K562 (cell line): ENCODE measurements at regions not wholly inside any gene's neighbourhood (a gene's known extent, or its start where the extent isn't known, plus 50 kb on each side); places are given as distances from the start of the nearest gene placed in this dataset.

Experiments used
- ATAC-seq: fragments of 200-7000 bp; cut with Tn5 transposase; 3 replicates; pipeline ENCODE4 v1.9.1; 2020; ENCODE audit warnings: moderate library complexity
- BruUV-seq: library from RNA; stranded (reverse); fragments of 400-500 nt; replicated peaks from 2 replicates; lab custom pipeline; 2021; lab: Mats Ljungman, UMichigan
- CTCF ChIA-PET: fragments of 300-600 bp; formaldehyde crosslinking; extraction: SDS; loops from one replicate; lab custom pipeline; 2021; ENCODE audit warnings: low intra/inter-chr PET ratio; lab: Yijun Ruan, JAX
- POLR2A ChIA-PET: fragments of 300-600, 350-650 bp; sonication (Branson Sonifier 250); formaldehyde crosslinking; extraction: SDS; loops from one replicate; lab custom pipeline; 2021; ENCODE audit warnings: antibody characterized with exemption, inconsistent platforms; lab: Yijun Ruan, JAX
- DNase-seq, 4 experiments: peaks; one replicate each; pipeline versions ENCODE4 v3.0.0 to v3.0.0-alpha.2; 2011 to 2018; ENCODE audit warnings: low spot score in 3 of 4, mixed read lengths in 3 of 4; ENCODE audit errors: extremely low read depth in 1 of 4
- FAIRE-seq: peaks from 2 replicates; lab custom pipeline; 2011; peaks lifted over from hg19 to GRCh38; lab: Jason Lieb, UNC
- H2AFZ ChIP-seq: 2 replicates; pipeline ENCODE4 v1.6.0; 2011; ENCODE audit warnings: low read depth, low read length, control low read depth, inconsistent platforms
- H3K27ac ChIP-seq: fragments of 200-600 bp; 3 replicates; pipeline ENCODE4 v1.8.0; 2011; ENCODE audit warnings: low read depth, mild to moderate bottlenecking, control low read depth, inconsistent platforms, low read length, moderate library complexity, mixed read lengths; ENCODE audit errors: extremely low read depth
- H3K27me3 ChIP-seq, 2 experiments: fragments of 300-600 bp in 1 of 2; 2 replicates in 1 of 2; 3 replicates in 1 of 2; pipeline versions ENCODE4 v1.6.0 to v1.8.0; 2011; ENCODE audit warnings: inconsistent platforms in 2 of 2, low read length in 2 of 2, mild to moderate bottlenecking in 1 of 2, mixed read lengths in 1 of 2, moderate library complexity in 1 of 2; ENCODE audit not compliant: control insufficient read depth in 2 of 2, insufficient read depth in 2 of 2
- H3K36me3 ChIP-seq: fragments of 300-600 bp; 3 replicates; pipeline ENCODE4 v1.8.0; 2011; ENCODE audit warnings: mild to moderate bottlenecking, low read length, inconsistent platforms; ENCODE audit not compliant: control insufficient read depth, insufficient read depth
- H3K4me1 ChIP-seq, 2 experiments: fragments of 200-600 bp in 1 of 2; replicated peaks in 1 of 2; 2 replicates in 1 of 2; 3 replicates in 1 of 2; pipeline versions ENCODE4 v1.5.1 to v1.8.0; 2011; ENCODE audit warnings: inconsistent platforms in 2 of 2, low read length in 2 of 2, mild to moderate bottlenecking in 1 of 2, mixed read lengths in 1 of 2, moderate library complexity in 1 of 2; ENCODE audit not compliant: control insufficient read depth in 2 of 2, insufficient read depth in 2 of 2
- H3K4me2 ChIP-seq: 2 replicates; pipeline ENCODE4 v1.6.1; 2011; ENCODE audit warnings: low read length, control low read depth, inconsistent platforms, mixed read lengths; ENCODE audit not compliant: insufficient read depth
- H3K4me3 ChIP-seq: fragments of 200-600 bp; sonication (generic), shearing (Covaris generic); 2 replicates; pipeline ENCODE4 v1.5.1; 2016; ENCODE audit warnings: control low read depth, inconsistent platforms
- H3K79me2 ChIP-seq: fragments of 200-600 bp; 3 replicates; pipeline ENCODE4 v1.8.0; 2011; ENCODE audit warnings: low read length, inconsistent platforms; ENCODE audit not compliant: control insufficient read depth, insufficient read depth
- H3K9ac ChIP-seq, 2 experiments: 2 replicates each; pipeline versions ENCODE4 v1.6.0 to v1.6.1; 2011; ENCODE audit warnings: low read depth in 2 of 2, low read length in 2 of 2, control low read depth in 1 of 2, inconsistent platforms in 1 of 2, mild to moderate bottlenecking in 1 of 2, mixed read lengths in 1 of 2; ENCODE audit not compliant: insufficient read depth in 1 of 2
- H3K9me1 ChIP-seq: one replicate; pipeline ENCODE4 v1.6.0; 2011; ENCODE audit warnings: inconsistent platforms, mild to moderate bottlenecking, low read length, moderate library complexity; ENCODE audit not compliant: control insufficient read depth, insufficient read depth
- H3K9me3 ChIP-seq: replicated peaks from 2 replicates; pipeline ENCODE4 v1.5.1; 2011; ENCODE audit warnings: low read depth, low read length, inconsistent platforms; ENCODE audit not compliant: control insufficient read depth, insufficient read depth
- H4K20me1 ChIP-seq: replicated peaks from 2 replicates; pipeline ENCODE4 v1.6.1; 2011; ENCODE audit warnings: low read length, inconsistent platforms, mixed read lengths; ENCODE audit not compliant: control insufficient read depth, insufficient read depth
- MGA ChIP-seq: fragments of 450-650 bp; IDR thresholded peaks from 2 replicates; pipeline ENCODE4 v1.6.1; 2016; ENCODE audit warnings: mild to moderate bottlenecking, moderate library complexity
- TCF7L2 ChIP-seq: fragments of 150-350 bp; IDR thresholded peaks from 2 replicates; pipeline ENCODE4 v1.6.1; 2016; ENCODE audit warnings: low read depth, mild to moderate bottlenecking, low read length, moderate library complexity
- WGBS: fragments of 100-300 bp; shearing (Covaris generic); methylation state at CpG from one replicate; pipeline ENCODE4 v1.1.6; 2016; ENCODE audit warnings: low coverage, mixed read lengths; ENCODE audit not compliant: insufficient coverage; ENCODE audit errors: missing lambda C conversion rate; 5-methylcytosine and 5-hydroxymethylcytosine counted together
- in situ Hi-C: fragments of 300-500 bp; cut with MboI; formaldehyde crosslinking; loops from 4 replicates; pipeline ENCODE4 v1.15.0; 2018; ENCODE audit warnings: inconsistent platforms, mixed read lengths
- intact Hi-C: fragments of 100-400 bp; cut with micrococcal nuclease; formaldehyde crosslinking; loops from 2 replicates; pipeline ENCODE4 v1.14.2; 2022

DNA sequence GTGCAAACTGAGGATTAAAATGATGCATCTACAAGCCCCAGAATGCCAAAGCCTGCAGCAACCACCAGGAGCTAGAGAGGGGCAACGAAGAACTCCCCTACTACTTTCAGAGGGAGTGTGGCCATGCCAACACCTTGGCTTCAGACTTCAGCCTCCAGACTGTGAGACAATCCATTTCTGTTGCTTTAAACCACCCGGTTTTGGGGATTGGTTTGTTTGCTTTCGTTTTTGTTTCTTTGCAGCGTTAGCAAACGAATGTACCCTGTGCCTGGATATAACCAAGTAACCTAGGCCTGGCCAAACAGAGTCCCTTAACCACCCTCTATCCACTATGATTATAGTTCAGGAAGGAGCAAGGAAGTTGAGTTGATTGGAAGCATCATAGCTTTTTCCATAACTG lies 171.2 kb upstream of the NCK2 start:
- Histone ChIP-seq H3K4me3 (no peak overlapping the region), H3K9me1 (no peaks in the 10 kb centered on the region), H3K4me1 (peaks cover 0 to 5% of the 10 kb centered on the region in 2 experiments; a peak in 1 of 5 replicates), H3K4me2 (no peak overlapping the region; the same call in 1 of the 2 replicates), H3K27ac (no peak overlapping the region), H3K36me3 (no peaks in the 10 kb centered on the region), H2AFZ (no peak overlapping the region; the same call in 1 of the 2 replicates), H3K27me3 (peaks cover 20 to 33% of the 10 kb centered on the region in 2 experiments; a peak in 3 of 5 replicates), H3K9ac (no peak overlapping the region), H3K9me3 (no peaks in the 10 kb centered on the region), H4K20me1 (no peaks in the 10 kb centered on the region), H3K79me2 (no peaks in the 10 kb centered on the region)
- intact Hi-C loops = loop anchor here (10.0 kb wide), 2 partner anchors 341 to 971 kb away; no protein-coding TSS in a partner anchor
- TF ChIP-seq TCF7L2 (no peak), MGA (0 out of 2 replicates have a peak, but pooled peaks have one; percentile 20)
- POLR2A ChIA-PET = interaction anchor here (0.5 to 1.0 kb wide), 4 partner anchors 9 to 174 kb away, joined by 3 to 6 read pairs (median 3); no protein-coding TSS in a partner anchor
- BruUV-seq = no TSS peak
- no peak for DNase-seq
- CTCF ChIA-PET = no interaction called here
- FAIRE-seq = peak; percentile 6
- WGBS = 3% methylated on average over 5 of the region's 5 CpGs
- in situ Hi-C loops = no loop called here
- ATAC-seq = no peak
